Limb (tissue), 2 donors: ENCODE measurements at regions not wholly inside any gene's neighbourhood (a gene's known extent, or its start where the extent isn't known, plus 50 kb on each side); places are given as distances from the start of the nearest gene placed in this dataset.
"Not testable (repeated sequence)": the region's sequence is repeated elsewhere in the genome, so short reads cannot be mapped to it uniquely, and the experiment has no call there.

Source experiments
- DNase-seq, 2 donors: peaks; one replicate each; pipeline ENCODE4 v3.0.0-alpha.2; 2016; ENCODE audit errors: extremely low spot score in 2 of 2

- no peak for DNase-seq
These were observed 814.4 kb upstream of the RGS18 start for GRCh38 chr1:191343816-191344215.

GRCh38 chr1:191346381-191346780 is 811.9 kb upstream of the RGS18 start:
- DNase-seq, result no peak

- no peak for DNase-seq
These were observed 809.9 kb upstream of the RGS18 start for GRCh38 chr1:191348328-191348727.

- no peak for DNase-seq
These were observed 807.3 kb upstream of the RGS18 start for GRCh38 chr1:191350938-191351337.

GRCh38 chr1:191358724-191359123 is 799.5 kb upstream of the RGS18 start:
- no peak for DNase-seq

- no peak for DNase-seq
These were observed 791.6 kb upstream of the RGS18 start for GRCh38 chr1:191366686-191367085.

GRCh38 chr1:191368891-191369654 is 789.2 kb upstream of the RGS18 start:
- no peak for DNase-seq

- no peak for DNase-seq
These were observed 786.6 kb upstream of the RGS18 start for GRCh38 chr1:191371626-191372025.

GRCh38 chr1:191388283-191388682 is 770.0 kb upstream of the RGS18 start:
- DNase-seq, result no peak

GRCh38 chr1:191396622-191397021 is 761.6 kb upstream of the RGS18 start:
- DNase-seq, result no peak

GRCh38 chr1:191398551-191398950 is 759.7 kb upstream of the RGS18 start:
- DNase-seq, result no peak

GRCh38 chr1:191405417-191405816 is 752.8 kb upstream of the RGS18 start:
- DNase-seq, result no peak

GRCh38 chr1:191414981-191415640 is 743.2 kb upstream of the RGS18 start:
- no peak for DNase-seq

- DNase-seq, result no peak
These were observed 738.4 kb upstream of the RGS18 start for GRCh38 chr1:191419842-191420241.

GRCh38 chr1:191427593-191427992 is 730.7 kb upstream of the RGS18 start:
- no peak for DNase-seq

- no peak for DNase-seq
These were observed 725.4 kb upstream of the RGS18 start for GRCh38 chr1:191432817-191433216.

- no peak for DNase-seq
These were observed 719.3 kb upstream of the RGS18 start for GRCh38 chr1:191438979-191439378.

GRCh38 chr1:191448279-191448678 is 710.0 kb upstream of the RGS18 start:
- DNase-seq, result not testable (repeated sequence)

- DNase-seq, result no peak
These were observed 705.7 kb upstream of the RGS18 start for GRCh38 chr1:191452586-191452985.

GRCh38 chr1:191453487-191453886 is 704.8 kb upstream of the RGS18 start:
- no peak for DNase-seq

GRCh38 chr1:191457889-191458288 is 700.4 kb upstream of the RGS18 start:
- no peak for DNase-seq

- no peak for DNase-seq
These were observed 698.0 kb upstream of the RGS18 start for GRCh38 chr1:191460234-191460633.

- DNase-seq, result no peak
These were observed 674.3 kb upstream of the RGS18 start for GRCh38 chr1:191483988-191484387.
